ENCODE measurements at regions not wholly inside any gene's neighbourhood (a gene's known extent, or its start where the extent isn't known, plus 50 kb on each side); places are given as distances from the start of the nearest gene placed in this dataset.
"Not testable (repeated sequence)": the region's sequence is repeated elsewhere in the genome, so short reads cannot be mapped to it uniquely, and the experiment has no call there.

- no peak for DNase-seq (ENCODE audit: low read depth)
Measured at GRCh38 chr2:187989925-187990623, 301.6 kb upstream of the GULP1 start.

- no peak for DNase-seq (ENCODE audit: low read depth)
Measured at GRCh38 chr2:187991389-187991788, 300.3 kb upstream of the GULP1 start.

GRCh38 chr2:187994464-187995331 is 297.0 kb upstream of the GULP1 start:
- peak; percentile 69 for DNase-seq (ENCODE audit: low read depth)

GRCh38 chr2:187995556-187995955 is 296.1 kb upstream of the GULP1 start:
- DNase-seq (ENCODE audit: low read depth): no peak

- DNase-seq (ENCODE audit: low read depth): no peak
Measured at GRCh38 chr2:187996630-187997029, 295.0 kb upstream of the GULP1 start.

- no peak for DNase-seq (ENCODE audit: low read depth)
Measured at GRCh38 chr2:188000189-188000588, 291.5 kb upstream of the GULP1 start.

- no peak for DNase-seq (ENCODE audit: low read depth)
Measured at GRCh38 chr2:188003800-188004199, 287.9 kb upstream of the GULP1 start.

GRCh38 chr2:188013767-188014166 is 277.9 kb upstream of the GULP1 start:
- DNase-seq (ENCODE audit: low read depth): no peak

- no peak for DNase-seq (ENCODE audit: low read depth)
Measured at GRCh38 chr2:188016917-188017316, 274.8 kb upstream of the GULP1 start.

- no peak for DNase-seq (ENCODE audit: low read depth)
Measured at GRCh38 chr2:188022389-188022788, 269.3 kb upstream of the GULP1 start.

- DNase-seq (ENCODE audit: low read depth): no peak
Measured at GRCh38 chr2:188023035-188023434, 268.6 kb upstream of the GULP1 start.

- peak; percentile 43 for DNase-seq (ENCODE audit: low read depth)
Measured at GRCh38 chr2:188024811-188025210, 266.9 kb upstream of the GULP1 start.

- DNase-seq (ENCODE audit: low read depth): no peak
Measured at GRCh38 chr2:188028739-188029138, 262.9 kb upstream of the GULP1 start.

- no peak for DNase-seq (ENCODE audit: low read depth)
Measured at GRCh38 chr2:188032306-188032705, 259.4 kb upstream of the GULP1 start.

GRCh38 chr2:188032786-188033185 is 258.9 kb upstream of the GULP1 start:
- no peak for DNase-seq (ENCODE audit: low read depth)

GRCh38 chr2:188033240-188033639 is 258.4 kb upstream of the GULP1 start:
- not testable (repeated sequence) for DNase-seq (ENCODE audit: low read depth)

GRCh38 chr2:188034102-188034501 is 257.6 kb upstream of the GULP1 start:
- DNase-seq (ENCODE audit: low read depth): not testable (repeated sequence)

- not testable (repeated sequence) for DNase-seq (ENCODE audit: low read depth)
Measured at GRCh38 chr2:188035377-188035776, 256.3 kb upstream of the GULP1 start.

- peak; percentile 66 for DNase-seq (ENCODE audit: low read depth)
Measured at GRCh38 chr2:188036786-188037185, 254.9 kb upstream of the GULP1 start.

- DNase-seq (ENCODE audit: low read depth): no peak
Measured at GRCh38 chr2:188039307-188039706, 252.4 kb upstream of the GULP1 start.

- peak; percentile 69 for DNase-seq (ENCODE audit: low read depth)
Measured at GRCh38 chr2:188042412-188042811, 249.3 kb upstream of the GULP1 start.

- DNase-seq (ENCODE audit: low read depth): no peak
Measured at GRCh38 chr2:188045016-188045415, 246.7 kb upstream of the GULP1 start.

GRCh38 chr2:188046437-188046836 is 245.2 kb upstream of the GULP1 start:
- DNase-seq (ENCODE audit: low read depth): peak; percentile 55

All from LHCN-M2 (cell line).